Epithelial cell of esophagus (primary cell): ENCODE measurements at regions not wholly inside any gene's neighbourhood (a gene's known extent, or its start where the extent isn't known, plus 50 kb on each side); places are given as distances from the start of the nearest gene placed in this dataset.

Experiments used
- DNase-seq: peaks from one replicate; pipeline ENCODE4 v3.0.0; 2010; ENCODE audit warnings: low read depth
- H3K4me3 ChIP-seq: 2 replicates; pipeline ENCODE4 v1.5.1; 2011; ENCODE audit warnings: mild to moderate bottlenecking, low read length, control low read depth
- CTCF ChIP-seq: IDR thresholded peaks from 2 replicates; pipeline ENCODE4 v1.5.1; 2011; ENCODE audit warnings: low read depth, mild to moderate bottlenecking, low read length, control low read depth, inconsistent platforms; ENCODE audit not compliant: insufficient read depth; ENCODE audit errors: missing control alignments

GRCh38 chr1:199710974-199711373 is 316.5 kb upstream of the NR5A2 start:
- TF ChIP-seq CTCF, result no peak
- DNase-seq, result no peak
- H3K4me3 ChIP-seq, result no peak overlapping the region

- no peak overlapping the region for H3K4me3 ChIP-seq
- no peak for TF ChIP-seq CTCF
- no peak for DNase-seq
Observed at GRCh38 chr1:199716729-199717128, 310.8 kb upstream of the NR5A2 start.

- TF ChIP-seq CTCF, result no peak
- no peak overlapping the region for H3K4me3 ChIP-seq
- DNase-seq, result no peak
Observed at GRCh38 chr1:199719156-199719842, 308.2 kb upstream of the NR5A2 start.

- DNase-seq, result no peak
- TF ChIP-seq CTCF, result no peak
- H3K4me3 ChIP-seq, result no peak overlapping the region
Observed at GRCh38 chr1:199720496-199720895, 307.0 kb upstream of the NR5A2 start.

GRCh38 chr1:199721001-199721400 is 306.5 kb upstream of the NR5A2 start:
- DNase-seq, result no peak
- no peak for TF ChIP-seq CTCF
- H3K4me3 ChIP-seq, result no peak overlapping the region

GRCh38 chr1:199723250-199723956 is 304.1 kb upstream of the NR5A2 start:
- H3K4me3 ChIP-seq, result no peak overlapping the region
- peak; percentile 45 for DNase-seq
- no peak for TF ChIP-seq CTCF
